Body of pancreas (tissue), 4 donors: ENCODE measurements at regions not wholly inside any gene's neighbourhood (a gene's known extent, or its start where the extent isn't known, plus 50 kb on each side); places are given as distances from the start of the nearest gene placed in this dataset.

Experiments
- CTCF ChIP-seq, 7 experiments: fragments of 450-650 bp in 4 of 7; fragments of 200-600 bp in 3 of 7; sonication (generic) in 3 of 7; IDR thresholded peaks; one replicate each; pipeline ENCODE4 v1.5.1; 2016 to 2019; ENCODE audit warnings: antibody characterized with exemption in 7 of 7
- POLR2A ChIP-seq, 3 donors: fragments of 450-650 bp; IDR thresholded peaks; one replicate each; pipeline ENCODE4 v1.6.1; 2016; ENCODE audit warnings: antibody characterized with exemption in 3 of 3, mild to moderate bottlenecking in 2 of 3

- TF ChIP-seq CTCF (IDR thresholded peaks at IDR 0.05) (no peak), POLR2A (IDR thresholded peaks at IDR 0.05) (no peak)
Observed at GRCh38 chr10:8444630-8445029, 390.1 kb downstream of the GATA3 start.
